Muscle layer of colon (tissue), 2 donors: ENCODE measurements at regions not wholly inside any gene's neighbourhood (a gene's known extent, or its start where the extent isn't known, plus 50 kb on each side); places are given as distances from the start of the nearest gene placed in this dataset.

Source experiments
- H3K27ac ChIP-seq: one replicate; pipeline ENCODE4 v1.7.0; 2013; ENCODE audit warnings: low read depth, mild to moderate bottlenecking, low read length, moderate library complexity
- H3K27me3 ChIP-seq, 2 donors: one replicate each; pipeline ENCODE4 v1.7.0; 2013; ENCODE audit warnings: low read length in 2 of 2, mild to moderate bottlenecking in 2 of 2; ENCODE audit not compliant: insufficient read depth in 2 of 2, control insufficient read depth in 1 of 2
- H3K36me3 ChIP-seq: one replicate; pipeline ENCODE4 v1.7.0; 2013; ENCODE audit warnings: mild to moderate bottlenecking, low read length; ENCODE audit not compliant: insufficient read depth
- H3K4me1 ChIP-seq: one replicate; pipeline ENCODE4 v1.7.0; 2013; ENCODE audit warnings: mild to moderate bottlenecking, low read length; ENCODE audit not compliant: insufficient read depth
- H3K4me3 ChIP-seq, 2 donors: one replicate each; pipeline ENCODE4 v1.7.0; 2013; ENCODE audit warnings: low read length in 2 of 2, low read depth in 1 of 2, mild to moderate bottlenecking in 1 of 2, moderate library complexity in 1 of 2
- H3K9ac ChIP-seq: one replicate; pipeline ENCODE4 v1.7.0; 2013; ENCODE audit warnings: low read length
- H3K9me3 ChIP-seq: one replicate; pipeline ENCODE4 v1.7.0; 2013; ENCODE audit warnings: mild to moderate bottlenecking, low read length
- donor health status: abdominal sarcoma.
- donor health status: Adenocarcinoma of cecum.

- H3K4me1 ChIP-seq = no peaks in the 10 kb centered on the region
- no peak overlapping the region for H3K9ac ChIP-seq
- no peak overlapping the region for H3K4me3 ChIP-seq
- no peaks in the 10 kb centered on the region for H3K9me3 ChIP-seq
- H3K27me3 ChIP-seq = no peaks in the 10 kb centered on the region
- H3K36me3 ChIP-seq = no peaks in the 10 kb centered on the region
- H3K27ac ChIP-seq = no peak overlapping the region
Measured at GRCh38 chr2:174697255-174697654, 67.0 kb downstream of the CHRNA1 start.

- Histone ChIP-seq H3K36me3 (no peaks in the 10 kb centered on the region), H3K9ac (no peak overlapping the region), H3K9me3 (no peaks in the 10 kb centered on the region), H3K27ac (no peak overlapping the region), H3K4me1 (no peaks in the 10 kb centered on the region), H3K4me3 (no peak overlapping the region), H3K27me3 (no peaks in the 10 kb centered on the region)
Measured at GRCh38 chr2:174694920-174695319, 69.4 kb downstream of the CHRNA1 start.

- H3K9ac ChIP-seq = no peak overlapping the region
- no peak overlapping the region for H3K4me3 ChIP-seq
- no peaks in the 10 kb centered on the region for H3K4me1 ChIP-seq
- H3K9me3 ChIP-seq = no peaks in the 10 kb centered on the region
- no peaks in the 10 kb centered on the region for H3K36me3 ChIP-seq
- H3K27me3 ChIP-seq = no peaks in the 10 kb centered on the region
- H3K27ac ChIP-seq = no peak overlapping the region
Measured at GRCh38 chr2:174694196-174694878, 69.9 kb downstream of the CHRNA1 start.

- Histone ChIP-seq H3K9me3 (no peaks in the 10 kb centered on the region), H3K36me3 (no peaks in the 10 kb centered on the region), H3K9ac (no peak overlapping the region), H3K27me3 (no peaks in the 10 kb centered on the region), H3K27ac (no peak overlapping the region), H3K4me3 (no peak overlapping the region), H3K4me1 (no peaks in the 10 kb centered on the region)
Measured at GRCh38 chr2:174693344-174693743, 70.9 kb downstream of the CHRNA1 start.

GRCh38 chr2:174692256-174692919 is 71.9 kb downstream of the CHRNA1 start:
- no peaks in the 10 kb centered on the region for H3K27me3 ChIP-seq
- no peaks in the 10 kb centered on the region for H3K4me1 ChIP-seq
- H3K4me3 ChIP-seq = no peak overlapping the region
- H3K9me3 ChIP-seq = no peaks in the 10 kb centered on the region
- no peaks in the 10 kb centered on the region for H3K36me3 ChIP-seq
- H3K9ac ChIP-seq = no peak overlapping the region
- H3K27ac ChIP-seq = no peak overlapping the region

- no peaks in the 10 kb centered on the region for H3K4me1 ChIP-seq
- no peaks in the 10 kb centered on the region for H3K36me3 ChIP-seq
- H3K4me3 ChIP-seq = no peak overlapping the region
- no peak overlapping the region for H3K27ac ChIP-seq
- H3K27me3 ChIP-seq = no peaks in the 10 kb centered on the region
- no peaks in the 10 kb centered on the region for H3K9me3 ChIP-seq
- no peak overlapping the region for H3K9ac ChIP-seq
Measured at GRCh38 chr2:174691201-174691779, 73.0 kb downstream of the CHRNA1 start.

- H3K4me1 ChIP-seq = no peaks in the 10 kb centered on the region
- H3K27me3 ChIP-seq = no peaks in the 10 kb centered on the region
- no peak overlapping the region for H3K4me3 ChIP-seq
- no peaks in the 10 kb centered on the region for H3K36me3 ChIP-seq
- H3K9ac ChIP-seq = no peak overlapping the region
- H3K9me3 ChIP-seq = no peaks in the 10 kb centered on the region
- H3K27ac ChIP-seq = no peak overlapping the region
Measured at GRCh38 chr2:174690026-174690425, 74.2 kb downstream of the CHRNA1 start.

GRCh38 chr2:174688079-174688478 is 76.2 kb downstream of the CHRNA1 start:
- Histone ChIP-seq H3K27ac (no peak overlapping the region), H3K4me1 (peaks cover 6% of the 10 kb centered on the region), H3K9me3 (no peaks in the 10 kb centered on the region), H3K4me3 (no peak overlapping the region), H3K36me3 (no peaks in the 10 kb centered on the region), H3K27me3 (no peaks in the 10 kb centered on the region), H3K9ac (no peak overlapping the region)

- no peaks in the 10 kb centered on the region for H3K27me3 ChIP-seq
- H3K9me3 ChIP-seq = no peaks in the 10 kb centered on the region
- no peak overlapping the region for H3K4me3 ChIP-seq
- no peak overlapping the region for H3K27ac ChIP-seq
- no peak overlapping the region for H3K9ac ChIP-seq
- H3K36me3 ChIP-seq = no peaks in the 10 kb centered on the region
- peaks cover 8% of the 10 kb centered on the region for H3K4me1 ChIP-seq
Measured at GRCh38 chr2:174686430-174686829, 77.8 kb downstream of the CHRNA1 start.

GRCh38 chr2:174683392-174683759 is 80.9 kb downstream of the CHRNA1 start:
- Histone ChIP-seq H3K4me1 (peaks cover 28% of the 10 kb centered on the region), H3K36me3 (no peaks in the 10 kb centered on the region), H3K27ac (peak overlapping the region; percentile 69), H3K9ac (no peak overlapping the region), H3K27me3 (no peaks in the 10 kb centered on the region), H3K4me3 (peak overlapping the region; percentile 47 to 61), H3K9me3 (no peaks in the 10 kb centered on the region)

- H3K36me3 ChIP-seq = no peaks in the 10 kb centered on the region
- H3K4me1 ChIP-seq = peaks cover 29% of the 10 kb centered on the region
- no peaks in the 10 kb centered on the region for H3K9me3 ChIP-seq
- H3K4me3 ChIP-seq = peak overlapping the region; percentile 79 to 92
- H3K27ac ChIP-seq = peak overlapping the region; percentile 77
- peak overlapping the region; percentile 83 for H3K9ac ChIP-seq
- no peaks in the 10 kb centered on the region for H3K27me3 ChIP-seq
Measured at GRCh38 chr2:174682578-174683391, 81.5 kb downstream of the CHRNA1 start.
